ENCODE measurements at regions not wholly inside any gene's neighbourhood (a gene's known extent, or its start where the extent isn't known, plus 50 kb on each side); places are given as distances from the start of the nearest gene placed in this dataset.

- 77% methylated on average over 5 of the region's 5 CpGs for WGBS
- H3K9me3 ChIP-seq (ENCODE audit: control insufficient read depth in 4 of 4, low read length in 3 of 4): no peaks in the 10 kb centered on the region
- no peak overlapping the region for H3K4me3 ChIP-seq (ENCODE audit: low read depth in 1 of 3, low read length in 3 of 3)
- H3K27ac ChIP-seq (ENCODE audit: low read depth in 1 of 2, low read length in 2 of 2): no peak overlapping the region
- H3K27me3 ChIP-seq (ENCODE audit: control insufficient read depth in 4 of 4, insufficient read depth in 4 of 4, low read length in 3 of 4): no peaks in the 10 kb centered on the region
- no peak for DNase-seq (ENCODE audit: low spot score)
- no peaks in the 10 kb centered on the region for H3K36me3 ChIP-seq (ENCODE audit: control insufficient read depth in 4 of 4, insufficient read depth in 3 of 4, low read depth in 1 of 4, low read length in 3 of 4)
- no peaks in the 10 kb centered on the region for H3K4me1 ChIP-seq (ENCODE audit: control insufficient read depth in 4 of 4, insufficient read depth in 4 of 4, low read length in 3 of 4)
- TF ChIP-seq REST (IDR thresholded peaks at IDR 0.05): no peak
- no peak for TF ChIP-seq ATF3 (IDR thresholded peaks at IDR 0.05)
- peak in 1 of 2 donors; percentile 42 for TF ChIP-seq HNF4A (conservative IDR thresholded peaks at IDR 0.05)
- no peak for TF ChIP-seq RXRA (IDR thresholded peaks at IDR 0.05)
- no peak for TF ChIP-seq GABPA (IDR thresholded peaks at IDR 0.05 in 1 of 2, conservative IDR thresholded peaks at IDR 0.05 in 1 of 2)
- no peak for TF ChIP-seq HNF4G (IDR thresholded peaks at IDR 0.05)
- no peak overlapping the region for H3K9ac ChIP-seq (ENCODE audit: low read depth in 1 of 2, low read length in 2 of 2)
These were observed 66.5 kb downstream of the DMP1 start for GRCh38 chr4:87716371-87717265.

- no peaks in the 10 kb centered on the region for H3K36me3 ChIP-seq (ENCODE audit: control insufficient read depth in 4 of 4, insufficient read depth in 3 of 4, low read depth in 1 of 4, low read length in 3 of 4)
- no peaks in the 10 kb centered on the region for H3K4me1 ChIP-seq (ENCODE audit: control insufficient read depth in 4 of 4, insufficient read depth in 4 of 4, low read length in 3 of 4)
- H3K27ac ChIP-seq (ENCODE audit: low read depth in 1 of 2, low read length in 2 of 2): no peak overlapping the region
- 59% methylated on average over 7 of the region's 7 CpGs for WGBS
- H3K27me3 ChIP-seq (ENCODE audit: control insufficient read depth in 4 of 4, insufficient read depth in 4 of 4, low read length in 3 of 4): no peaks in the 10 kb centered on the region
- no peak for DNase-seq (ENCODE audit: low spot score)
- no peaks in the 10 kb centered on the region for H3K9me3 ChIP-seq (ENCODE audit: control insufficient read depth in 4 of 4, low read length in 3 of 4)
- H3K4me3 ChIP-seq (ENCODE audit: low read depth in 1 of 3, low read length in 3 of 3): no peak overlapping the region
- no peak for TF ChIP-seq RAD21 (IDR thresholded peaks at IDR 0.05)
- no peak for TF ChIP-seq SP1 (IDR thresholded peaks at IDR 0.05)
- no peak for TF ChIP-seq CTCF (IDR thresholded peaks at IDR 0.05; ENCODE audit: low read depth, low read length, missing input control)
- no peak for TF ChIP-seq HNF4A (conservative IDR thresholded peaks at IDR 0.05)
- no peak for TF ChIP-seq HNF4G (IDR thresholded peaks at IDR 0.05)
- no peak for TF ChIP-seq EGR1 (IDR thresholded peaks at IDR 0.05; ENCODE audit: low read depth in 2 of 2)
- TF ChIP-seq JUND (IDR thresholded peaks at IDR 0.05): no peak
- no peak overlapping the region for H3K9ac ChIP-seq (ENCODE audit: low read depth in 1 of 2, low read length in 2 of 2)
These were observed 67.4 kb downstream of the DMP1 start for GRCh38 chr4:87717276-87718031.
